ENCODE measurements at regions not wholly inside any gene's neighbourhood (a gene's known extent, or its start where the extent isn't known, plus 50 kb on each side); places are given as distances from the start of the nearest gene placed in this dataset.

DNA sequence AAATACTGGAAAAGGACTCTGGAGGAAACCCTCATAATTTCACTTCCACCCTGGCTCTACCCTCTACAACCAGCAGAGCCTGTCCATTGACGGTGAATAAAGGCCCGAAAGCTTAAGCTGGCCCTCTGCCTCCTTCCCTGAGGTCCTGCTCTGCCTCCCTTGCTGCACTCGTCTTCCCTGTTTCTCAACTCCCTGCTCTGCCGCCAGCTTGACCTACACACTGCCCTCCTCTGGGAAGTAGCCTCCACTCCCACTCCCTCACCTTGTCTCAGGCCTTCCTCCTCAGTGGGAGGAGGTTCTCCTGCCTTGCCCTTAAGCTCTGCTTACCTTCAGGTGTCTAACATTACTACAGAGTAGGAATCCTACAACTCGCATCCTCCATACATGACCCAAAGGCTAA is 608.6 kb upstream of the NR3C2 start:
- ChIA-PET CTCF (no interaction called here), POLR2A (ENCODE audit: unreplicated experiment) (no interaction called here)
- Histone ChIP-seq H3K9me3 (ENCODE audit: low read length) (no peaks in the 10 kb centered on the region), H3K4me2 (ENCODE audit: low read length) (no peak overlapping the region), H3K9me2 (replicated peaks; ENCODE audit: low read length) (no peaks in the 10 kb centered on the region), H3K4me1 (ENCODE audit: insufficient read depth, low read length) (no peaks in the 10 kb centered on the region), H3F3A (ENCODE audit: low read length, unreplicated experiment) (no peaks in the 10 kb centered on the region), H2AFZ (ENCODE audit: low read length) (no peak overlapping the region), H3K4me3 (ENCODE audit: low read length) (no peak overlapping the region), H3K79me2 (ENCODE audit: low read length) (no peaks in the 10 kb centered on the region), H3K9ac (ENCODE audit: low read length) (no peak overlapping the region), H3K36me3 (ENCODE audit: low read depth, low read length) (no peaks in the 10 kb centered on the region), H3K27ac (ENCODE audit: low read length) (no peak overlapping the region), H4K20me1 (ENCODE audit: low read length) (no peaks in the 10 kb centered on the region), H3K27me3 (ENCODE audit: low read length) (no peaks in the 10 kb centered on the region)
- no peak for DNase-seq
- intact Hi-C loops (cut with micrococcal nuclease), result no loop called here
- ATAC-seq, result no peak; the same call in 1 of the 2 replicates
- TF ChIP-seq EZH2phosphoT487 (IDR thresholded peaks at IDR 0.05; ENCODE audit: borderline replicate concordance, low read length), result no peak
- TF ChIP-seq, protein P1, sequence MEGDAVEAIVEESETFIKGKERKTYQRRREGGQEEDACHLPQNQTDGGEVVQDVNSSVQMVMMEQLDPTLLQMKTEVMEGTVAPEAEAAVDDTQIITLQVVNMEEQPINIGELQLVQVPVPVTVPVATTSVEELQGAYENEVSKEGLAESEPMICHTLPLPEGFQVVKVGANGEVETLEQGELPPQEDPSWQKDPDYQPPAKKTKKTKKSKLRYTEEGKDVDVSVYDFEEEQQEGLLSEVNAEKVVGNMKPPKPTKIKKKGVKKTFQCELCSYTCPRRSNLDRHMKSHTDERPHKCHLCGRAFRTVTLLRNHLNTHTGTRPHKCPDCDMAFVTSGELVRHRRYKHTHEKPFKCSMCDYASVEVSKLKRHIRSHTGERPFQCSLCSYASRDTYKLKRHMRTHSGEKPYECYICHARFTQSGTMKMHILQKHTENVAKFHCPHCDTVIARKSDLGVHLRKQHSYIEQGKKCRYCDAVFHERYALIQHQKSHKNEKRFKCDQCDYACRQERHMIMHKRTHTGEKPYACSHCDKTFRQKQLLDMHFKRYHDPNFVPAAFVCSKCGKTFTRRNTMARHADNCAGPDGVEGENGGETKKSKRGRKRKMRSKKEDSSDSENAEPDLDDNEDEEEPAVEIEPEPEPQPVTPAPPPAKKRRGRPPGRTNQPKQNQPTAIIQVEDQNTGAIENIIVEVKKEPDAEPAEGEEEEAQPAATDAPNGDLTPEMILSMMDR (conservative IDR thresholded peaks at IDR 0.05; ENCODE audit: low read depth, low read length), result no peak
- TF ChIP-seq EZH2 (IDR thresholded peaks at IDR 0.05; ENCODE audit: low read length, unreplicated experiment), result no peak
- BruUV-seq (replicated peaks), result no TSS peak

DNA sequence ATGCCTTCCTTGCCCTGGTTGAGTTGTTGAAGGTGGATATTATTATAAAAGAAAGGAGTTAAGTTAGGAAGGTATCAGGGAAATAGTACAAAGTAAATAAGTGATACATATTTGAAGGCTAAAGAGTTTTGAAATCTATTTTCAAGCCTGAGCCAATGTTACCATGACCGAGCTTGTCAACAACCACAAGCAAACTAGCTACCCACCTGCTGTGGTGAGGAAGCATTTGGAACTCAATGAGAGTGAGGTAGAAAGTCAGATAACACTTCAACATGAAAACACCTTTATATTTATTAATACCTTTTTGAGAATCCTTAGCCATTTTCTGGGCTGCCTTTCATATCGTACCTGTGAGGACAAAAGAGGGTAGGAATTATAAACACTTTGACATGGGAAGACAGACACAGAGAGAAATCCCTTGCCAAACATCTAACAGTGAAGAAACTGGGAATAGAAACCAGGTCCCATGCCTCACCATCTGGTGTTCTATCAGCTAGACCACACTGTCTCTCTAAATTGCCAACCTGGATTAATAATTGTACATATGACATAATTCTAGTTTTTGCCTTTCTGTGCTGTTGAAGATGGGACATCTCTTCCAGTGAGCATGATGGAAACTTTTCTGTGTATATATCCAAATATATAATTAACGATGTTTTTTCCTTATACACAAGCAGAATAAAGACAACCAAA is 606.4 kb upstream of the NR3C2 start:
- H3K9me2 ChIP-seq (replicated peaks; ENCODE audit: low read length), result no peaks in the 10 kb centered on the region
- no peak overlapping the region for H2AFZ ChIP-seq (ENCODE audit: low read length)
- POLR2A ChIA-PET (ENCODE audit: unreplicated experiment), result no interaction called here
- no peaks in the 10 kb centered on the region for H3F3A ChIP-seq (ENCODE audit: low read length, unreplicated experiment)
- BruUV-seq (replicated peaks), result no TSS peak
- H3K9me3 ChIP-seq (ENCODE audit: low read length), result no peaks in the 10 kb centered on the region
- no peaks in the 10 kb centered on the region for H3K79me2 ChIP-seq (ENCODE audit: low read length)
- no peak overlapping the region for H3K9ac ChIP-seq (ENCODE audit: low read length)
- H3K4me3 ChIP-seq (ENCODE audit: low read length), result no peak overlapping the region
- intact Hi-C loops (cut with micrococcal nuclease), result no loop called here
- no peak overlapping the region for H3K27ac ChIP-seq (ENCODE audit: low read length)
- TF ChIP-seq EZH2phosphoT487 (IDR thresholded peaks at IDR 0.05; ENCODE audit: borderline replicate concordance, low read length) (no peak), EZH2 (IDR thresholded peaks at IDR 0.05; ENCODE audit: low read length, unreplicated experiment) (no peak)
- TF ChIP-seq, protein P1 (conservative IDR thresholded peaks at IDR 0.05; ENCODE audit: low read depth, low read length), result no peak
- no peak for DNase-seq
- CTCF ChIA-PET, result no interaction called here
- no peaks in the 10 kb centered on the region for H3K27me3 ChIP-seq (ENCODE audit: low read length)
- H3K4me2 ChIP-seq (ENCODE audit: low read length), result no peak overlapping the region
- H4K20me1 ChIP-seq (ENCODE audit: low read length), result no peaks in the 10 kb centered on the region
- ATAC-seq, result no peak
- H3K36me3 ChIP-seq (ENCODE audit: low read depth, low read length), result no peaks in the 10 kb centered on the region
- no peaks in the 10 kb centered on the region for H3K4me1 ChIP-seq (ENCODE audit: insufficient read depth, low read length)

DNA sequence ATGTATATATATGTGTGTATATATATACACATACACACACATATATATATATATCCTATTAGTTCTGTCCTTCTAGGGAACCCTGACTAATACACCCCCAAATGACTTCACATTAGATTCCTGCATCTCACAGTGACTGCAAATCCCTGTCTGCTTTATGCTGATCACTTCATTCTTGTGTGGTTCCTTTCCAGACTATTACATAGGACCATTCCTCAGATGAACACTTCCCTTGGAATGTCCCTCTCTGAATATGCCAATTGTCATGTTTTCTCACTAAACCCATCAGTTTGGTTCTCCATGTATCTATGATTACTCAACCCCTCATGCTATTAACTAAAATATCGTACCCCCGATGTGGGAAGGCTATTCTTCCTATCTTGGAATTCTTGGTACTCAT is 605.2 kb upstream of the NR3C2 start:
- Histone ChIP-seq H3K4me2 (ENCODE audit: low read length) (no peak overlapping the region), H3F3A (ENCODE audit: low read length, unreplicated experiment) (no peaks in the 10 kb centered on the region), H3K9ac (ENCODE audit: low read length) (no peak overlapping the region), H3K4me3 (ENCODE audit: low read length) (no peak overlapping the region), H3K27me3 (ENCODE audit: low read length) (no peaks in the 10 kb centered on the region), H3K9me2 (replicated peaks; ENCODE audit: low read length) (no peaks in the 10 kb centered on the region), H3K9me3 (ENCODE audit: low read length) (no peaks in the 10 kb centered on the region), H2AFZ (ENCODE audit: low read length) (no peak overlapping the region), H3K4me1 (ENCODE audit: insufficient read depth, low read length) (no peaks in the 10 kb centered on the region), H3K36me3 (ENCODE audit: low read depth, low read length) (no peaks in the 10 kb centered on the region), H4K20me1 (ENCODE audit: low read length) (no peaks in the 10 kb centered on the region), H3K27ac (ENCODE audit: low read length) (no peak overlapping the region), H3K79me2 (ENCODE audit: low read length) (no peaks in the 10 kb centered on the region)
- CTCF ChIA-PET, result no interaction called here
- DNase-seq, result no peak
- no peak for ATAC-seq
- intact Hi-C loops (cut with micrococcal nuclease), result no loop called here
- no peak for TF ChIP-seq EZH2phosphoT487 (IDR thresholded peaks at IDR 0.05; ENCODE audit: borderline replicate concordance, low read length)
- no TSS peak for BruUV-seq (replicated peaks)
- POLR2A ChIA-PET (ENCODE audit: unreplicated experiment), result no interaction called here

Data from PC-3 (cell line).